ENCODE measurements at regions not wholly inside any gene's neighbourhood (a gene's known extent, or its start where the extent isn't known, plus 50 kb on each side); places are given as distances from the start of the nearest gene placed in this dataset.

DNA sequence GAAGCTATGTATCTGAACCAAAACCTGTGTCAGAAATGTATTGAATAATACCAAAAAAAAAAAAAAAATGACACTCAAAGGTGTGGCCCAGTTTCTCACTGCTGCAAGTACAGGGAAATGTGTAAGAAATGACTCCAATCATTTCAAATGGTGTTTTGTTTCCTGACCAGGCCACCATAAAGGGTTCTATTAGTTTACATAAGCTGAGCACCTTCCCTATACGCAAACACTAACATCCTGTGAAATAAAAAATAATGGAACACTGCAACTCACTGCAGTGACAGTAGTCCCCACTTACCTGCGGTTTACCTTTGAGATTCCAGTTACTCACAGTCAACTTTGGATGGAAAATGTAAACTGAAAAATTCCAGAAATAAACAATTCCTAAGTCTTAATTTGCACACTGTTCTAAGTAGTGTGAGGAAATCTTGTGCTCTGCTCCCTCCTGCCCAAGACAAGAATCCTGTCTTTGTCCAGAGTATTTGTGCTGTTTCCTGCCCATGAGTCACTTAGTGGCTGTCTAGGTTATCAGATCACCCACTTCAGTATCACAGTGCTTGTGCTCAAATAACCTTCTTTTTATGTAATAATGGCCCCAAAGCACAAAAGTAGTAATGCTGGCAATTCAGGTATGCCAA lies 265.3 kb downstream of the RCHY1 start:
- H3K23me2 ChIP-seq (ENCODE audit: insufficient read length, low read depth, low read length, poor library complexity, severe bottlenecking), result no peaks in the 10 kb centered on the region
- no peaks in the 10 kb centered on the region for H3K79me2 ChIP-seq (ENCODE audit: insufficient read depth, low read length)
- no peak overlapping the region for H4K91ac ChIP-seq (ENCODE audit: insufficient read length, low read depth, low read length)
- H2BK20ac ChIP-seq (ENCODE audit: low read depth, low read length, poor library complexity, severe bottlenecking), result no peak overlapping the region
- H4K8ac ChIP-seq (replicated peaks; ENCODE audit: insufficient read length, low read depth, low read length), result no peak overlapping the region
- no peak overlapping the region for H3K27ac ChIP-seq (ENCODE audit: insufficient read length, low read depth, low read length)
- H3K27me3 ChIP-seq (ENCODE audit: insufficient read depth, low read length), result no peaks in the 10 kb centered on the region; the same call in 1 of the 2 replicates
- Mint-ChIP-seq H3K9me3 (peaks cover 2 to 3% of the 10 kb centered on the region in 2 experiments; a peak in 4 of 5 replicates), H3K4me1 (peaks cover 0 to 2% of the 10 kb centered on the region in 2 experiments; a peak in 2 of 4 replicates), H3K36me3 (ENCODE audit: insufficient read depth in 1 of 3, low read depth in 3 of 3) (no peaks in the 10 kb centered on the region; a peak in 1 of 7 replicates), H3K4me3 (no peak overlapping the region), H3K27me3 (ENCODE audit: low read depth) (no peaks in the 10 kb centered on the region), H3K27ac (no peak overlapping the region)
- no peak overlapping the region for H3K14ac ChIP-seq (ENCODE audit: insufficient read depth, low read length)
- no peak overlapping the region for H2BK15ac ChIP-seq (ENCODE audit: low read depth, low read length)
- no peaks in the 10 kb centered on the region for H3K9me3 ChIP-seq (ENCODE audit: control insufficient read depth, low read depth, low read length)
- no peak overlapping the region for H3K18ac ChIP-seq (ENCODE audit: insufficient read length, low read depth, low read length)
- H4K20me1 ChIP-seq (ENCODE audit: control insufficient read depth, insufficient read depth, insufficient read length), result no peaks in the 10 kb centered on the region
- TF ChIP-seq, protein P1, sequence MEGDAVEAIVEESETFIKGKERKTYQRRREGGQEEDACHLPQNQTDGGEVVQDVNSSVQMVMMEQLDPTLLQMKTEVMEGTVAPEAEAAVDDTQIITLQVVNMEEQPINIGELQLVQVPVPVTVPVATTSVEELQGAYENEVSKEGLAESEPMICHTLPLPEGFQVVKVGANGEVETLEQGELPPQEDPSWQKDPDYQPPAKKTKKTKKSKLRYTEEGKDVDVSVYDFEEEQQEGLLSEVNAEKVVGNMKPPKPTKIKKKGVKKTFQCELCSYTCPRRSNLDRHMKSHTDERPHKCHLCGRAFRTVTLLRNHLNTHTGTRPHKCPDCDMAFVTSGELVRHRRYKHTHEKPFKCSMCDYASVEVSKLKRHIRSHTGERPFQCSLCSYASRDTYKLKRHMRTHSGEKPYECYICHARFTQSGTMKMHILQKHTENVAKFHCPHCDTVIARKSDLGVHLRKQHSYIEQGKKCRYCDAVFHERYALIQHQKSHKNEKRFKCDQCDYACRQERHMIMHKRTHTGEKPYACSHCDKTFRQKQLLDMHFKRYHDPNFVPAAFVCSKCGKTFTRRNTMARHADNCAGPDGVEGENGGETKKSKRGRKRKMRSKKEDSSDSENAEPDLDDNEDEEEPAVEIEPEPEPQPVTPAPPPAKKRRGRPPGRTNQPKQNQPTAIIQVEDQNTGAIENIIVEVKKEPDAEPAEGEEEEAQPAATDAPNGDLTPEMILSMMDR (conservative IDR thresholded peaks at IDR 0.05), result no peak
- H4K5ac ChIP-seq (ENCODE audit: insufficient read length, low read depth, low read length), result no peak overlapping the region
- H3K56ac ChIP-seq (ENCODE audit: insufficient read length, low read depth, low read length), result no peak overlapping the region
- H3K79me1 ChIP-seq (ENCODE audit: insufficient read depth, low read depth, low read length, poor library complexity, severe bottlenecking), result no peaks in the 10 kb centered on the region
- H2AFZ ChIP-seq (ENCODE audit: low read length), result no peak overlapping the region
- no peaks in the 10 kb centered on the region for H3K4me1 ChIP-seq (ENCODE audit: insufficient read depth, low read length)
- H2AK5ac ChIP-seq (ENCODE audit: insufficient read length, low read length), result no peak overlapping the region
- H3T11ph ChIP-seq (ENCODE audit: low read length), result no peak overlapping the region
- no CpG with 5 or more reads among the region's 2 CpGs for WGBS (ENCODE audit: extremely low coverage, insufficient read length, low lambda C conversion rate)
- H3K23ac ChIP-seq (ENCODE audit: insufficient read length, low read depth, low read length), result no peak overlapping the region
- H3K4me2 ChIP-seq (ENCODE audit: insufficient read depth, insufficient read length, low read length), result no peak overlapping the region
- no peak overlapping the region for H2BK5ac ChIP-seq (ENCODE audit: insufficient read length, low read length)
- H3K4ac ChIP-seq (ENCODE audit: low read depth, low read length), result no peak overlapping the region
- H3K9ac ChIP-seq (ENCODE audit: extremely low read depth, insufficient read length, low read length), result no peak overlapping the region
- no peak for DNase-seq
- H2BK12ac ChIP-seq (ENCODE audit: insufficient read length, low read depth, low read length), result no peak overlapping the region
- no peak overlapping the region for H2BK120ac ChIP-seq (ENCODE audit: low read depth, low read length, poor library complexity, severe bottlenecking)

Measured in H9 (cell line).